Activated T-cell treated with anti-CD3 and anti-CD28 coated beads, Interleukin-2, amount 50 U/mL, for 4 hours (primary cell): ENCODE measurements at regions not wholly inside any gene's neighbourhood (a gene's known extent, or its start where the extent isn't known, plus 50 kb on each side); places are given as distances from the start of the nearest gene placed in this dataset.
A peak's percentile ranks its signal among the peaks of the same experiment; 100 is the strongest.

Experiments used
- ATAC-seq, 2 donors: fragments of 200-7000 bp; cut with Tn5 transposase; one replicate each; pipeline ENCODE4 v1.10.0; 2021
- DNase-seq: peaks from one replicate; pipeline ENCODE4 v3.0.0-alpha.2; 2020
- H3K27me3 Mint-ChIP-seq: one replicate; pipeline ENCODE4 v1.8.0; 2021; ENCODE audit warnings: low read depth, mixed read lengths
- H3K36me3 Mint-ChIP-seq: one replicate; pipeline ENCODE4 v1.8.0; 2022; ENCODE audit warnings: mixed read lengths; ENCODE audit not compliant: insufficient read depth
- H3K4me1 Mint-ChIP-seq: one replicate; pipeline ENCODE4 v1.8.0; 2021; ENCODE audit warnings: low read depth, mixed read lengths
- H3K4me3 Mint-ChIP-seq: one replicate; pipeline ENCODE4 v1.8.0; 2021; ENCODE audit warnings: mild to moderate bottlenecking, moderate library complexity, mixed read lengths
- H3K9me3 Mint-ChIP-seq: one replicate; pipeline ENCODE4 v1.8.0; 2021; ENCODE audit warnings: mixed read lengths

- ATAC-seq, result no peak
- Mint-ChIP-seq H3K4me1 (no peaks in the 10 kb centered on the region), H3K9me3 (no peaks in the 10 kb centered on the region), H3K36me3 (no peaks in the 10 kb centered on the region), H3K27me3 (no peaks in the 10 kb centered on the region), H3K4me3 (no peak overlapping the region)
- no peak for DNase-seq
Observed at GRCh38 chr13:91122766-91123165, 224.7 kb upstream of the MIR17HG start.

GRCh38 chr13:91123456-91124127, 223.9 kb upstream of the MIR17HG start:
- Mint-ChIP-seq H3K27me3 (no peaks in the 10 kb centered on the region), H3K4me3 (no peak overlapping the region), H3K4me1 (no peaks in the 10 kb centered on the region), H3K36me3 (no peaks in the 10 kb centered on the region), H3K9me3 (no peaks in the 10 kb centered on the region)
- ATAC-seq (no peak), DNase-seq (no peak)

- Mint-ChIP-seq H3K4me1 (no peaks in the 10 kb centered on the region), H3K27me3 (no peaks in the 10 kb centered on the region), H3K4me3 (no peak overlapping the region), H3K9me3 (no peaks in the 10 kb centered on the region), H3K36me3 (no peaks in the 10 kb centered on the region)
- ATAC-seq (no peak), DNase-seq (no peak)
Observed at GRCh38 chr13:91126806-91127205, 220.7 kb upstream of the MIR17HG start.

- no peaks in the 10 kb centered on the region for H3K36me3 Mint-ChIP-seq
- no peak overlapping the region for H3K4me3 Mint-ChIP-seq
- no peaks in the 10 kb centered on the region for H3K9me3 Mint-ChIP-seq
- H3K27me3 Mint-ChIP-seq, result no peaks in the 10 kb centered on the region
- ATAC-seq (no peak), DNase-seq (no peak)
- H3K4me1 Mint-ChIP-seq, result no peaks in the 10 kb centered on the region
Observed at GRCh38 chr13:91127995-91128394, 219.5 kb upstream of the MIR17HG start.

- H3K4me1 Mint-ChIP-seq, result no peaks in the 10 kb centered on the region
Observed at GRCh38 chr13:91132381-91132780, 215.1 kb upstream of the MIR17HG start.

GRCh38 chr13:91132786-91133185, 214.7 kb upstream of the MIR17HG start:
- H3K4me3 Mint-ChIP-seq, result no peak overlapping the region
- H3K9me3 Mint-ChIP-seq, result no peaks in the 10 kb centered on the region
- H3K4me1 Mint-ChIP-seq, result no peaks in the 10 kb centered on the region
- H3K27me3 Mint-ChIP-seq, result no peaks in the 10 kb centered on the region
- ATAC-seq, result no peak
- DNase-seq, result no peak
- H3K36me3 Mint-ChIP-seq, result no peaks in the 10 kb centered on the region

More at GRCh38 chr13:91132381-91132780, 215.1 kb upstream of the MIR17HG start:
- no peak for ATAC-seq
- Mint-ChIP-seq H3K9me3 (no peaks in the 10 kb centered on the region), H3K36me3 (no peaks in the 10 kb centered on the region), H3K27me3 (no peaks in the 10 kb centered on the region), H3K4me3 (no peak overlapping the region)
- DNase-seq, result no peak

GRCh38 chr13:91133941-91134802, 213.3 kb upstream of the MIR17HG start:
- no peaks in the 10 kb centered on the region for H3K36me3 Mint-ChIP-seq
- no peak overlapping the region for H3K4me3 Mint-ChIP-seq
- no peaks in the 10 kb centered on the region for H3K4me1 Mint-ChIP-seq
- DNase-seq (peak; percentile 5), ATAC-seq (peak; percentile 60 to 63)
- H3K27me3 Mint-ChIP-seq, result no peaks in the 10 kb centered on the region
- H3K9me3 Mint-ChIP-seq, result no peaks in the 10 kb centered on the region

GRCh38 chr13:91134803-91135184, 212.7 kb upstream of the MIR17HG start:
- Mint-ChIP-seq H3K36me3 (no peaks in the 10 kb centered on the region), H3K9me3 (no peaks in the 10 kb centered on the region), H3K4me3 (no peak overlapping the region), H3K4me1 (no peaks in the 10 kb centered on the region), H3K27me3 (no peaks in the 10 kb centered on the region)
- no peak for ATAC-seq
- DNase-seq, result no peak

GRCh38 chr13:91135376-91135775, 212.1 kb upstream of the MIR17HG start:
- H3K36me3 Mint-ChIP-seq, result no peaks in the 10 kb centered on the region
- no peaks in the 10 kb centered on the region for H3K4me1 Mint-ChIP-seq
- no peaks in the 10 kb centered on the region for H3K9me3 Mint-ChIP-seq
- H3K27me3 Mint-ChIP-seq, result no peaks in the 10 kb centered on the region
- ATAC-seq (no peak), DNase-seq (no peak)
- no peak overlapping the region for H3K4me3 Mint-ChIP-seq

GRCh38 chr13:91135968-91136367, 211.5 kb upstream of the MIR17HG start:
- no peaks in the 10 kb centered on the region for H3K4me1 Mint-ChIP-seq
- DNase-seq (no peak), ATAC-seq (no peak)
- no peaks in the 10 kb centered on the region for H3K27me3 Mint-ChIP-seq
- no peaks in the 10 kb centered on the region for H3K36me3 Mint-ChIP-seq
- no peak overlapping the region for H3K4me3 Mint-ChIP-seq
- H3K9me3 Mint-ChIP-seq, result no peaks in the 10 kb centered on the region

- DNase-seq, result no peak
- no peaks in the 10 kb centered on the region for H3K9me3 Mint-ChIP-seq
- no peak overlapping the region for H3K4me3 Mint-ChIP-seq
- no peaks in the 10 kb centered on the region for H3K4me1 Mint-ChIP-seq
- peaks cover under 1% of the 10 kb centered on the region for H3K27me3 Mint-ChIP-seq
- no peaks in the 10 kb centered on the region for H3K36me3 Mint-ChIP-seq
- ATAC-seq, result no peak
Observed at GRCh38 chr13:91136806-91137205, 210.7 kb upstream of the MIR17HG start.

GRCh38 chr13:91139232-91139631, 208.3 kb upstream of the MIR17HG start:
- DNase-seq (no peak), ATAC-seq (no peak)
- no peaks in the 10 kb centered on the region for H3K4me1 Mint-ChIP-seq

GRCh38 chr13:91141543-91142061, 205.9 kb upstream of the MIR17HG start:
- Mint-ChIP-seq H3K4me1 (no peaks in the 10 kb centered on the region), H3K36me3 (no peaks in the 10 kb centered on the region), H3K4me3 (no peak overlapping the region), H3K9me3 (no peaks in the 10 kb centered on the region), H3K27me3 (peaks cover 13% of the 10 kb centered on the region)
- DNase-seq (no peak), ATAC-seq (no peak)

More at GRCh38 chr13:91139232-91139631, 208.3 kb upstream of the MIR17HG start:
- Mint-ChIP-seq H3K4me3 (no peak overlapping the region), H3K9me3 (no peaks in the 10 kb centered on the region), H3K36me3 (no peaks in the 10 kb centered on the region), H3K27me3 (peaks cover 8% of the 10 kb centered on the region)

- H3K27me3 Mint-ChIP-seq, result peaks cover 13% of the 10 kb centered on the region
Observed at GRCh38 chr13:91142572-91142971, 204.9 kb upstream of the MIR17HG start.

GRCh38 chr13:91144054-91144453, 203.4 kb upstream of the MIR17HG start:
- DNase-seq (no peak), ATAC-seq (no peak)
- Mint-ChIP-seq H3K4me3 (no peak overlapping the region), H3K4me1 (no peaks in the 10 kb centered on the region), H3K9me3 (no peaks in the 10 kb centered on the region), H3K36me3 (no peaks in the 10 kb centered on the region), H3K27me3 (peaks cover 13% of the 10 kb centered on the region)

More at GRCh38 chr13:91142572-91142971, 204.9 kb upstream of the MIR17HG start:
- no peaks in the 10 kb centered on the region for H3K9me3 Mint-ChIP-seq
- H3K36me3 Mint-ChIP-seq, result no peaks in the 10 kb centered on the region
- H3K4me3 Mint-ChIP-seq, result no peak overlapping the region
- DNase-seq, result no peak
- ATAC-seq, result no peak
- H3K4me1 Mint-ChIP-seq, result no peaks in the 10 kb centered on the region
